ENCODE measurements at regions not wholly inside any gene's neighbourhood (a gene's known extent, or its start where the extent isn't known, plus 50 kb on each side); places are given as distances from the start of the nearest gene placed in this dataset.

DNA sequence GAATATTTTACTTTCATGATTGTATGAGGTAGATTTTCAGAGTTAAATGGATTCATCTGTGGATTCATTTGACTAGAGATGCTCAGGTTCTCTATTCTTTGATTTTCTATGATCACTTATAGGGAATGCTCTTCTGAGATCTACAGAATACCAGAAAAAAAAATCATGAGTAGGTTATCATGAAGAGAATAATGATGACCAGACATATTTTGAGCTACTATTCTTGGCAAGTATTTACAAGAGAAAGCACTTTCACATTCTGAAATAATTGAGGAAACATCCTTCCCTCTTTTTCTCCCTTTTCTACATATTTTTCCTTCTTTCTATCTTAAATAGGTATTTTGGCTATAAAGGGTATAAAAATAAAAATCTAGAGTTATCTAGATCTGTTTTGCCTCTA lies 543.0 kb upstream of the TUSC1 start:
- Histone ChIP-seq H3K18ac (ENCODE audit: extremely low read depth, low read length) (no peak overlapping the region), H4K20me1 (replicated peaks in 1 of 2; ENCODE audit: control insufficient read depth in 1 of 2, insufficient read depth in 2 of 2, low read length in 2 of 2) (no peaks in the 10 kb centered on the region), H3K4me3 (ENCODE audit: extremely low read depth in 1 of 4, insufficient read depth in 2 of 4, low read depth in 3 of 4, low read length in 4 of 4) (no peak overlapping the region), H3K23ac (ENCODE audit: insufficient read length) (no peak overlapping the region), H4K91ac (replicated peaks; ENCODE audit: insufficient read length, low read length) (no peak overlapping the region), H2AFZ (ENCODE audit: low read length) (no peak overlapping the region), H3K23me2 (ENCODE audit: low read depth, low read length) (no peaks in the 10 kb centered on the region), H2AK5ac (ENCODE audit: low read depth, low read length) (no peak overlapping the region), H3K9me3 (ENCODE audit: insufficient read depth in 2 of 2, low read depth in 1 of 2, low read length in 1 of 2) (no peaks in the 10 kb centered on the region; a peak in 1 of 4 replicates), H3K36me3 (ENCODE audit: control insufficient read depth in 2 of 4, insufficient read depth in 4 of 4, low read length in 3 of 4) (no peaks in the 10 kb centered on the region), H3K4me1 (replicated peaks in 1 of 4; ENCODE audit: control insufficient read depth in 3 of 4, insufficient read depth in 4 of 4, low read length in 3 of 4) (no peaks in the 10 kb centered on the region), H2BK15ac (ENCODE audit: low read length) (no peak overlapping the region), H3K27ac (ENCODE audit: low read depth, low read length) (no peak overlapping the region), H4K5ac (ENCODE audit: insufficient read length, low read depth, low read length) (no peak overlapping the region), H2BK20ac (ENCODE audit: low read length) (no peak overlapping the region), H2BK12ac (ENCODE audit: low read depth, low read length) (no peak overlapping the region), H2BK120ac (replicated peaks; ENCODE audit: low read depth, low read length) (no peak overlapping the region), H3K4ac (replicated peaks; ENCODE audit: insufficient read length, low read depth, low read length) (no peak overlapping the region), H3K27me3 (replicated peaks in 1 of 4; ENCODE audit: control insufficient read depth in 3 of 4, extremely low read depth in 1 of 4, insufficient read depth in 3 of 4, low read length in 3 of 4) (no peaks in the 10 kb centered on the region), H3K9ac (replicated peaks in 1 of 4; ENCODE audit: extremely low read depth in 1 of 4, low read depth in 3 of 4, low read length in 3 of 4) (no peak overlapping the region), H3K56ac (replicated peaks; ENCODE audit: insufficient read length, low read depth, low read length) (no peak overlapping the region), H2BK5ac (ENCODE audit: low read depth, low read length) (no peak overlapping the region), H3K79me2 (ENCODE audit: control insufficient read depth in 1 of 2, insufficient read depth in 2 of 2, low read length in 2 of 2) (no peaks in the 10 kb centered on the region), H4K8ac (ENCODE audit: extremely low read depth, insufficient read depth, low read length) (no peak overlapping the region), H3K4me2 (ENCODE audit: insufficient read depth in 1 of 2, low read depth in 2 of 2, low read length in 2 of 2) (no peak overlapping the region), H3K14ac (ENCODE audit: insufficient read length) (no peak overlapping the region), H3K79me1 (ENCODE audit: low read depth, low read length) (no peaks in the 10 kb centered on the region)
- TF ChIP-seq RFX5 (IDR thresholded peaks at IDR 0.05; ENCODE audit: borderline replicate concordance, low read depth, low read length) (no peak), SRF (IDR thresholded peaks at IDR 0.05; ENCODE audit: low read depth, low read length) (no peak)
- POLR2A ChIA-PET (ENCODE audit: partially characterized antibody), result no interaction called here
- FAIRE-seq (no peak), DNase-seq (ENCODE audit: low read depth in 1 of 2, low spot score in 2 of 2) (no peak)
- CTCF ChIA-PET (ENCODE audit: partially characterized antibody), result no interaction called here
